Natural killer cell (primary cell): ENCODE measurements at regions not wholly inside any gene's neighbourhood (a gene's known extent, or its start where the extent isn't known, plus 50 kb on each side); places are given as distances from the start of the nearest gene placed in this dataset.

Experiments used
- ATAC-seq, 3 donors: fragments of 150-1000 bp in 2 of 3; fragments of 200-7000 bp in 1 of 3; cut with Tn5 transposase; 1 replicate in 1 of 3; 2 replicates in 2 of 3; pipeline ENCODE4 v1.10.0; 2021; ENCODE audit warnings: mild to moderate bottlenecking in 2 of 3, moderate library complexity in 2 of 3
- DNase-seq, 2 donors: peaks; one replicate each; pipeline versions ENCODE4 v3.0.0 to v3.0.0-alpha.2; 2013 to 2021; ENCODE audit warnings: mixed read lengths in 1 of 2
- H3K27ac ChIP-seq: one replicate; pipeline ENCODE4 v1.5.1; 2013; ENCODE audit warnings: mild to moderate bottlenecking, low read length
- H3K27me3 ChIP-seq: one replicate; pipeline ENCODE4 v1.6.1; 2013; ENCODE audit warnings: low read length; ENCODE audit not compliant: control insufficient read depth, insufficient read depth
- H3K36me3 ChIP-seq: one replicate; pipeline ENCODE4 v1.6.1; 2013; ENCODE audit warnings: low read length; ENCODE audit not compliant: control insufficient read depth, insufficient read depth
- H3K4me1 ChIP-seq: one replicate; pipeline ENCODE4 v1.6.1; 2013; ENCODE audit warnings: low read length; ENCODE audit not compliant: control insufficient read depth, insufficient read depth
- H3K4me3 ChIP-seq: one replicate; pipeline ENCODE4 v1.5.1; 2013; ENCODE audit warnings: low read length
- H3K9me3 ChIP-seq: one replicate; pipeline ENCODE4 v1.6.1; 2013; ENCODE audit warnings: low read length; ENCODE audit not compliant: control insufficient read depth, insufficient read depth
- H3K27ac Mint-ChIP-seq, 2 donors: one replicate each; pipeline ENCODE4 v1.8.0; 2022; ENCODE audit warnings: mild to moderate bottlenecking in 2 of 2, mixed read lengths in 2 of 2, moderate library complexity in 1 of 2
- H3K27me3 Mint-ChIP-seq, 2 donors: one replicate each; pipeline ENCODE4 v1.8.0; 2022; ENCODE audit warnings: low read depth in 2 of 2, mixed read lengths in 2 of 2
- H3K36me3 Mint-ChIP-seq: one replicate; pipeline ENCODE4 v1.8.0; 2022; ENCODE audit warnings: mixed read lengths
- H3K4me1 Mint-ChIP-seq, 2 donors: one replicate each; pipeline ENCODE4 v1.8.0; 2022; ENCODE audit warnings: mixed read lengths in 2 of 2
- H3K4me3 Mint-ChIP-seq: one replicate; pipeline ENCODE4 v1.8.0; 2022; ENCODE audit warnings: mild to moderate bottlenecking, moderate library complexity, mixed read lengths
- H3K9me3 Mint-ChIP-seq, 2 donors: one replicate each; pipeline ENCODE4 v1.8.0; 2022; ENCODE audit warnings: mixed read lengths in 2 of 2
- CTCF ChIP-seq: fragments of 200-600 bp; IDR thresholded peaks from one replicate; pipeline ENCODE4 v1.8.0; 2022; ENCODE audit warnings: antibody characterized with exemption
- WGBS: methylation state at CpG from one replicate; pipeline ENCODE4 v1.1.7; 2013; ENCODE audit warnings: missing lambda C conversion rate; ENCODE audit not compliant: insufficient coverage; 5-methylcytosine and 5-hydroxymethylcytosine counted together
- intact Hi-C: fragments of 100-400 bp; cut with micrococcal nuclease; formaldehyde crosslinking; loops from one replicate; pipeline ENCODE4 v1.14.2; 2022

GRCh38 chr20:40435146-40435895 lies 253.7 kb downstream of the MAFB start:
- H3K4me3 ChIP-seq, result no peak overlapping the region
- ATAC-seq (no peak), DNase-seq (no peak)
- no peaks in the 10 kb centered on the region for H3K36me3 ChIP-seq
- no peaks in the 10 kb centered on the region for H3K4me1 ChIP-seq
- WGBS, result 80% methylated on average over 4 of the region's 4 CpGs
- no peaks in the 10 kb centered on the region for H3K9me3 ChIP-seq
- H3K27me3 Mint-ChIP-seq, result peaks cover 4 to 20% of the 10 kb centered on the region in 2 donors
- H3K9me3 Mint-ChIP-seq, result no peaks in the 10 kb centered on the region
- no peak overlapping the region for H3K4me3 Mint-ChIP-seq
- TF ChIP-seq CTCF, result no peak
- H3K27ac Mint-ChIP-seq, result no peak overlapping the region
- H3K27me3 ChIP-seq, result no peaks in the 10 kb centered on the region
- no peaks in the 10 kb centered on the region for H3K36me3 Mint-ChIP-seq
- no peak overlapping the region for H3K27ac ChIP-seq
- intact Hi-C loops, result no loop called here
- H3K4me1 Mint-ChIP-seq, result no peaks in the 10 kb centered on the region

DNA sequence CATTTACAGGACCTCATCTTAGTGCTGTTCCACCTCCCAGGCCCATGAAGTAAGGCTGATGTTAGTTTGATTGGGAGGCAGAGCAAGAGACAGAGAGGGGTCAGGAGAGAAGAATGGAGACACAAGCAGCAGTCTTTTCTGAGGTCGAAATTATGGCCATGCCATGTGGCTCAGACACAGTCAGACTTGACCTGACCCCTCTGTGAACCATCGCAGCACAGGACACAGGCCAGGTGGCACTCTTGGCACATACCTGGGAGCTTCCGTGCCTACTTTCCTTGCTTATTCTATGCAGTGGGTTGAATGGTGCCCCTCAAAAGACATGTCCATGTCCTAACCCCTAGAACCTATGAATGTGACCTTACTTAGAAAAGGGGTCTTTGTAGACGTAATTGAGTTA lies 254.9 kb downstream of the MAFB start:
- ATAC-seq (no peak), DNase-seq (no peak)
- Histone ChIP-seq H3K27ac (no peak overlapping the region), H3K36me3 (no peaks in the 10 kb centered on the region), H3K9me3 (no peaks in the 10 kb centered on the region), H3K4me1 (no peaks in the 10 kb centered on the region), H3K27me3 (no peaks in the 10 kb centered on the region), H3K4me3 (no peak overlapping the region)
- no peaks in the 10 kb centered on the region for H3K36me3 Mint-ChIP-seq
- intact Hi-C loops, result no loop called here
- 82% methylated on average over 4 of the region's 4 CpGs for WGBS
- no peaks in the 10 kb centered on the region for H3K9me3 Mint-ChIP-seq
- TF ChIP-seq CTCF, result no peak
- H3K27ac Mint-ChIP-seq, result no peak overlapping the region
- H3K4me3 Mint-ChIP-seq, result no peak overlapping the region
- H3K4me1 Mint-ChIP-seq, result no peaks in the 10 kb centered on the region
- peaks cover 4 to 20% of the 10 kb centered on the region in 2 donors for H3K27me3 Mint-ChIP-seq

GRCh38 chr20:40433341-40433861 lies 255.6 kb downstream of the MAFB start:
- 87% methylated on average over 6 of the region's 8 CpGs for WGBS
- ATAC-seq, result no peak
- intact Hi-C loops, result no loop called here
- no peaks in the 10 kb centered on the region for H3K27me3 ChIP-seq
- no peak for TF ChIP-seq CTCF
- DNase-seq, result no peak
- no peak overlapping the region for H3K4me3 Mint-ChIP-seq
- no peaks in the 10 kb centered on the region for H3K9me3 Mint-ChIP-seq
- no peaks in the 10 kb centered on the region for H3K9me3 ChIP-seq
- H3K36me3 ChIP-seq, result no peaks in the 10 kb centered on the region
- H3K4me1 Mint-ChIP-seq, result no peaks in the 10 kb centered on the region
- no peaks in the 10 kb centered on the region for H3K36me3 Mint-ChIP-seq
- no peaks in the 10 kb centered on the region for H3K4me1 ChIP-seq
- no peak overlapping the region for H3K4me3 ChIP-seq
- H3K27ac Mint-ChIP-seq, result no peak overlapping the region
- H3K27me3 Mint-ChIP-seq, result peaks cover 4 to 20% of the 10 kb centered on the region in 2 donors
- H3K27ac ChIP-seq, result no peak overlapping the region

GRCh38 chr20:40431611-40432010 lies 257.4 kb downstream of the MAFB start:
- Histone ChIP-seq H3K27ac (no peak overlapping the region), H3K9me3 (no peaks in the 10 kb centered on the region), H3K27me3 (no peaks in the 10 kb centered on the region), H3K4me1 (no peaks in the 10 kb centered on the region), H3K36me3 (no peaks in the 10 kb centered on the region), H3K4me3 (no peak overlapping the region)
- intact Hi-C loops, result no loop called here
- no peak for TF ChIP-seq CTCF
- peaks cover 4 to 14% of the 10 kb centered on the region in 2 donors for H3K27me3 Mint-ChIP-seq
- no peaks in the 10 kb centered on the region for H3K4me1 Mint-ChIP-seq
- WGBS, result 59% methylated on average over 3 of the region's 3 CpGs
- no peak overlapping the region for H3K4me3 Mint-ChIP-seq
- DNase-seq (no peak), ATAC-seq (no peak)
- H3K27ac Mint-ChIP-seq, result no peak overlapping the region
- no peaks in the 10 kb centered on the region for H3K9me3 Mint-ChIP-seq
- no peaks in the 10 kb centered on the region for H3K36me3 Mint-ChIP-seq
